Stimulated activated CD4-positive, alpha-beta T cell treated with anti-CD3 and anti-CD28 coated beads, Interleukin-2, amount 100 ng/mL, for 4 hours (primary cell): ENCODE measurements at regions not wholly inside any gene's neighbourhood (a gene's known extent, or its start where the extent isn't known, plus 50 kb on each side); places are given as distances from the start of the nearest gene placed in this dataset.
"Not testable (repeated sequence)": the region's sequence is repeated elsewhere in the genome, so short reads cannot be mapped to it uniquely, and the experiment has no call there.

Experiments
- DNase-seq: peaks from one replicate; pipeline ENCODE4 v3.0.0-alpha.2; 2020; ENCODE audit warnings: low read depth

GRCh38 chrX:77003530-77003929 lies 443.7 kb upstream of the FGF16 start:
- DNase-seq: no peak

GRCh38 chrX:77003956-77004355 lies 443.2 kb upstream of the FGF16 start:
- DNase-seq: peak; percentile 1

- no peak for DNase-seq
Observed at GRCh38 chrX:77009691-77010090, 437.5 kb upstream of the FGF16 start.

- DNase-seq: no peak
Observed at GRCh38 chrX:77014377-77015372, 432.5 kb upstream of the FGF16 start.

GRCh38 chrX:77017093-77017492 lies 430.1 kb upstream of the FGF16 start:
- no peak for DNase-seq

GRCh38 chrX:77046180-77046810 lies 400.9 kb upstream of the FGF16 start:
- DNase-seq: not testable (repeated sequence)

GRCh38 chrX:77060572-77060971 lies 386.6 kb upstream of the FGF16 start:
- DNase-seq: no peak

GRCh38 chrX:77061022-77061421 lies 386.2 kb upstream of the FGF16 start:
- DNase-seq: no peak

GRCh38 chrX:77061545-77061944 lies 385.6 kb upstream of the FGF16 start:
- DNase-seq: no peak

GRCh38 chrX:77065896-77066295 lies 381.3 kb upstream of the FGF16 start:
- no peak for DNase-seq

GRCh38 chrX:77070202-77070918 lies 376.8 kb upstream of the FGF16 start:
- no peak for DNase-seq

GRCh38 chrX:77076896-77077295 lies 370.3 kb upstream of the FGF16 start:
- no peak for DNase-seq

GRCh38 chrX:77081237-77081636 lies 366.0 kb upstream of the FGF16 start:
- DNase-seq: not testable (repeated sequence)

- no peak for DNase-seq
Observed at GRCh38 chrX:77085372-77085771, 361.8 kb upstream of the FGF16 start.

GRCh38 chrX:77087529-77088169 lies 359.5 kb upstream of the FGF16 start:
- DNase-seq: no peak

GRCh38 chrX:77088233-77088632 lies 359.0 kb upstream of the FGF16 start:
- DNase-seq: no peak

- no peak for DNase-seq
Observed at GRCh38 chrX:77114501-77114900, 332.7 kb upstream of the FGF16 start.

- no peak for DNase-seq
Observed at GRCh38 chrX:77118686-77119085, 328.5 kb upstream of the FGF16 start.

GRCh38 chrX:77119706-77120105 lies 327.5 kb upstream of the FGF16 start:
- no peak for DNase-seq

- DNase-seq: not testable (repeated sequence)
Observed at GRCh38 chrX:77123917-77124316, 323.3 kb upstream of the FGF16 start.

- DNase-seq: not testable (repeated sequence)
Observed at GRCh38 chrX:77127571-77127970, 319.6 kb upstream of the FGF16 start.

GRCh38 chrX:77143907-77144306 lies 303.3 kb upstream of the FGF16 start:
- no peak for DNase-seq
